ENCODE measurements at regions not wholly inside any gene's neighbourhood (a gene's known extent, or its start where the extent isn't known, plus 50 kb on each side); places are given as distances from the start of the nearest gene placed in this dataset.

GRCh38 chr3:3610581-3611298 is 188.5 kb upstream of the LRRN1 start:
- peaks cover 5% of the 10 kb centered on the region for H3K9me3 Mint-ChIP-seq (ENCODE audit: unreplicated experiment)
- H3K4me3 Mint-ChIP-seq (ENCODE audit: unreplicated experiment): no peak overlapping the region
- H3K4me1 Mint-ChIP-seq (ENCODE audit: unreplicated experiment): no peaks in the 10 kb centered on the region
- no peaks in the 10 kb centered on the region for H3K36me3 Mint-ChIP-seq (ENCODE audit: unreplicated experiment)
- H3K27ac Mint-ChIP-seq (ENCODE audit: unreplicated experiment): no peak overlapping the region
- no peak for DNase-seq (ENCODE audit: extremely low spot score, unreplicated experiment)
- no peaks in the 10 kb centered on the region for H3K27me3 Mint-ChIP-seq (ENCODE audit: unreplicated experiment)
- TF ChIP-seq CTCF (IDR thresholded peaks at IDR 0.05): no peak

DNA sequence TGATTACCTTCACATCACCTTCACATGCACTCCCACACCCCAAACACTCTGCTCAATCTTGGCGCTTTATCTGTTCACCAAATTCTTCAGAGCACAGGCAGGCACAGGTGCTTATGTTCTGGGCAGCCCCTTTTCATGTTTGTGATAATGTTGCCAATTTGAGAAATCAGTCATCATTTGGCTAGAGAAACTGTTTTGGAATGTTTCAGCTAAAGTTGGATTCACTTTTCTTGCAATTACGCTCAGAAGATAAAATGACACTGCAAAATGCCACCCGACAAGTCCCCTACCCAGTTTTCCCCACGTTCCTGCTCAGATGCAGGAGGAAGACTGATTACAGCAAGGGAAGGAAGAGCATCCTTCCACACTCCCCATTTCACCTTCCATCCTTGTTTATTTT is 192.9 kb upstream of the LRRN1 start:
- H3K9me3 Mint-ChIP-seq (ENCODE audit: unreplicated experiment): peaks cover 5% of the 10 kb centered on the region
- H3K27me3 Mint-ChIP-seq (ENCODE audit: unreplicated experiment): no peaks in the 10 kb centered on the region
- H3K4me3 Mint-ChIP-seq (ENCODE audit: unreplicated experiment): no peak overlapping the region
- no peak for TF ChIP-seq CTCF (IDR thresholded peaks at IDR 0.05)
- peaks cover 4% of the 10 kb centered on the region for H3K4me1 Mint-ChIP-seq (ENCODE audit: unreplicated experiment)
- DNase-seq (ENCODE audit: extremely low spot score, unreplicated experiment): no peak
- H3K36me3 Mint-ChIP-seq (ENCODE audit: unreplicated experiment): no peaks in the 10 kb centered on the region
- no peak overlapping the region for H3K27ac Mint-ChIP-seq (ENCODE audit: unreplicated experiment)

DNA sequence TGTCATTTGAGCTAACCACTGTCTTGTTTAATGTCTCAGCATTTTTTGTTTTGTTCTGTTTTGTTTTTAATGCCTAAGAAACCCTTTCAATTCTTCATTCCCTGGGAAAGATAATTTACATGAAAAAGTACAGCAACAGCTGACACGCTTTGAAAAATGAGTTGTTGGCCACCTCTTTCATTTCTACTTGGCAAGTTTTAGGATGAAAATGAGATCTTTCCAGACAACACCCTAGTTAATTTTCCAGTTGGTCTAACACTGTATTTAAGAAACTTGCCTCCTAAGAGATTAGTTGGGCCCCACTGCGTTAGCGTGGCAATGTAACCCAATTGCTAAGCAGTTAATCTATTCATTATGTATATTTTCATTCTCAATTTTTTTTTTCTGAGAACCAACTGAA is 194.0 kb upstream of the LRRN1 start:
- Mint-ChIP-seq H3K27me3 (ENCODE audit: unreplicated experiment) (no peaks in the 10 kb centered on the region), H3K36me3 (ENCODE audit: unreplicated experiment) (no peaks in the 10 kb centered on the region), H3K4me3 (ENCODE audit: unreplicated experiment) (no peak overlapping the region), H3K27ac (ENCODE audit: unreplicated experiment) (no peak overlapping the region), H3K4me1 (ENCODE audit: unreplicated experiment) (peaks cover 4% of the 10 kb centered on the region), H3K9me3 (ENCODE audit: unreplicated experiment) (peaks cover 5% of the 10 kb centered on the region)
- DNase-seq (ENCODE audit: extremely low spot score, unreplicated experiment): no peak
- no peak for TF ChIP-seq CTCF (IDR thresholded peaks at IDR 0.05)

DNA sequence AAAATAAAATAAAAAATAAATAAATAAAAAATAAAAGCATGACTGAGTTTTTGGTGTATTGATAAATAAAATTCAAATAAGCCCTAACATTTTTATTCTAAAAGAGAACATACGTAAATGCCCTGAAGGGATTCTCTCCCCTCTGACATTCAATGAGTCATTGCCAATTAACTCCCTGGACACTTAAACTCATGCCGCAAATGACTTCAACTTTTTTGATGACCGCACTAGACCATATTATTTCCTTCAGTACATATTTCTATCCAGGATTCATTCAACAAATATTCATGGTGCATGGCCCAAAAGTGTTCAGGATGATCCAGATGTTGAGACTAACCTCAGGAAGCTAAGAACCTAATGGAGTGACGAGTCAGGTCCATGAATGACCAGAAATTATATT is 195.9 kb upstream of the LRRN1 start:
- Mint-ChIP-seq H3K36me3 (ENCODE audit: unreplicated experiment) (no peaks in the 10 kb centered on the region), H3K4me1 (ENCODE audit: unreplicated experiment) (peaks cover 4% of the 10 kb centered on the region), H3K27ac (ENCODE audit: unreplicated experiment) (no peak overlapping the region), H3K27me3 (ENCODE audit: unreplicated experiment) (no peaks in the 10 kb centered on the region), H3K4me3 (ENCODE audit: unreplicated experiment) (no peak overlapping the region), H3K9me3 (ENCODE audit: unreplicated experiment) (no peaks in the 10 kb centered on the region)
- no peak for DNase-seq (ENCODE audit: extremely low spot score, unreplicated experiment)
- TF ChIP-seq CTCF (IDR thresholded peaks at IDR 0.05): no peak

- H3K27me3 Mint-ChIP-seq (ENCODE audit: unreplicated experiment): no peaks in the 10 kb centered on the region
- no peak for DNase-seq (ENCODE audit: extremely low spot score, unreplicated experiment)
- TF ChIP-seq CTCF (IDR thresholded peaks at IDR 0.05): no peak
Measured at GRCh38 chr3:3600665-3601340, 198.4 kb upstream of the LRRN1 start.

More at GRCh38 chr3:3600665-3601340, 198.4 kb upstream of the LRRN1 start:
- Mint-ChIP-seq H3K9me3 (ENCODE audit: unreplicated experiment) (no peaks in the 10 kb centered on the region), H3K4me1 (ENCODE audit: unreplicated experiment) (peaks cover 4% of the 10 kb centered on the region), H3K36me3 (ENCODE audit: unreplicated experiment) (no peaks in the 10 kb centered on the region), H3K4me3 (ENCODE audit: unreplicated experiment) (no peak overlapping the region), H3K27ac (ENCODE audit: unreplicated experiment) (no peak overlapping the region)
